HG03064 (cell line): ENCODE measurements at regions not wholly inside any gene's neighbourhood (a gene's known extent, or its start where the extent isn't known, plus 50 kb on each side); places are given as distances from the start of the nearest gene placed in this dataset.

ENCODE experiments used
- ATAC-seq: cut with Tn5 transposase; IDR thresholded peaks from one replicate; pipeline ENCODE4 v1.9.1; 2021; ENCODE audit warnings: low read depth; ENCODE audit not compliant: unreplicated experiment

DNA sequence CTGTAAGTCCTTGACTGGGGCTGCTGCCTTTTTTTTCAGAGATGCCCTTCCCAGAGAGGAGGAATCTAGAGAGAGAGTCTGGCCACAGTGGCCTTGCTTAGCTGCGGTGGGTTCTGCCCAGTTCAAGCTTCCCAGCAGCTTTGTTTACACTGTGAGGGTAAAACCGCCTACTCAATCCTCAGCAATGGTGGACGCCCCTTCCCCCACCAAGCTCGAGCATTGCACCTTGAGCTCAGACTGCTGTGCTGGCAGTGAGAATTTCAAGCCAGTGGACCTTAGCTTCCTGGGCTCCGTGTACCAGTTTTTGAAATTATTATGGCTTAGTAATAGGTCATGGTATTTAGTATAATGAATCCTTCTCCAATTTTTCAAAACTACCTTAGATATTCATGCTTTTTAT is 395.4 kb downstream of the NPIPA7 start:
- ATAC-seq, result no peak

DNA sequence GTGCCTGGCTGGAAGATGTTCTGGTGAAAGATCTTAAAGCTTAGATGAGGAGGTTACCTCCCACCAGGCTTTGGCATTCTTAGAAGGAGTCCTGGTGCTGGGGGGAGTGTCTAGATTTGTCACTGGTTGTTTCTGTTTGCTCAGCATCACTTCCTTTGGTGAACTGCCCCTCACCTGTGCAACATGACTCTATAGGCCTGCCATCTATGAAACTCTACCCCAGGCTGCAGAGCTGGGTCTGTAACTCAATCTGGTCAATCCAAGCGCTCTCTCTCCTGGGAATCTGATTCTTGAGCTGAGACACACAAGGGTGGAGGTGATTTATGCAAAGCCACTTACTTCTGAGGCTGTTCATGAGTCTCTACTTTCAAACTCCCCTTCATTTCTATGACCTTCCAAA is 399.4 kb downstream of the NPIPA7 start:
- ATAC-seq, result no peak

DNA sequence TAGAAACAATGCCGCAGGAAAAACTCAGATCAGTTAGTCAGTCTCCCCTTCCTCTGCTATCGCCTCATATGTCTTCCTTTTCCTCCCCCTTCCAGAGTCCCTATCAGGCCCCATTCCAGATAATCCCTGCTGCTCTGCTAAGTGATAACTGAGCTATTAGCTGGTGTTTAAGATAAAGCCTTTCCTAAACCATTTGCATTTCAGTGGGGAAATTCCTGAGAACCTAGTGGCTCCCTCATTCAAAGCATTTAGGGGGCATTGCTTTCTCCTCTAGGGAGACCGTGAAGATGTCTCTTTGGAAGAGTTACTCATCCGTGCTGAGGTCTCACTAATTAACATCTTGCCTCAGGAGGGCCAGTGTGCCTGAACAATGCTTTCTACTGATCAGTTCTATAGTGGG is 401.6 kb downstream of the NPIPA7 start:
- ATAC-seq, result no peak

- no peak for ATAC-seq
These were observed 403.2 kb downstream of the NPIPA7 start for GRCh38 chr16:16782153-16782552.

- ATAC-seq, result no peak
These were observed 409.1 kb downstream of the NPIPA7 start for GRCh38 chr16:16788004-16788403.

GRCh38 chr16:16790597-16790996 is 411.7 kb downstream of the NPIPA7 start:
- no peak for ATAC-seq

GRCh38 chr16:16791051-16791450 is 412.1 kb downstream of the NPIPA7 start:
- no peak for ATAC-seq

- ATAC-seq, result no peak
These were observed 418.3 kb downstream of the NPIPA7 start for GRCh38 chr16:16797239-16797638.

DNA sequence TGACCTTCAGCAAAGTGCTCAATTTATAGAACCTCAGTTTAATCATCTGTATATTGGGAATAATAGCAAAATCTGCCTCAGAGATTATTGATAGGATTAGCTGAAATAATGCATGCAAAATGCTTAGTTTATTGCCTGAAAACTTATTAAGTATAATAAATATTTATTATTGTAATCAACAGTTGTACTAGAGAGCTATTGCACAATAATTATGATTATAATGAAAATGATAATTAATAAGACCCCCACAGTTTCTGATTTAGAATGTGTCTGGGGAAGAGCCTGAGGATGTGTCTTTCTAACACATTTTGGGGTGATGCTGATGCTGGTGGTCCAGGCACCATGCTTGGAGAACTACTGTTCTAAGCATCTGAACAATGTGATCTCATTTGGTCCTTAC is 419.6 kb downstream of the NPIPA7 start:
- ATAC-seq, result no peak

DNA sequence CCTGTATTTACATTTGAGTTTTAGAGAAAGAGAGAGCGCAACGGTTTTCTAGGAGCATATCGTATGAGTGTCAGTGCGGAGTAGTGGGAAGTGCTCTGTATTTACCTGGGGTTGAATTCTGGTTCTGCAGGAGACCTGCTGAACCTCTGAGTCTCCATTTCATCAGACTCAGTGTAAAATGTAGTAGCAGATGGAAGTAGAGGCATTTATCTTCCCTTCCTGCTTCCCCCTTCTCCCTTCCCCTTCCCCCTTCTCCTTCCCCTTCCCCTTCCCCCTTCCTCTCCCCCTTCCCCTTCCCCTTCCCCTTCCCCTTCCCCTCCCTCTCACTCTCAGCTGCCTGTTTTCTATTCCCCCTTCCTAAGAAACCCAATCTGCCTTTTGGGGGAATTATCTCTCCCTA is 426.9 kb downstream of the NPIPA7 start:
- no peak for ATAC-seq

GRCh38 chr16:16815641-16816040 is 436.7 kb downstream of the NPIPA7 start:
- ATAC-seq, result no peak

DNA sequence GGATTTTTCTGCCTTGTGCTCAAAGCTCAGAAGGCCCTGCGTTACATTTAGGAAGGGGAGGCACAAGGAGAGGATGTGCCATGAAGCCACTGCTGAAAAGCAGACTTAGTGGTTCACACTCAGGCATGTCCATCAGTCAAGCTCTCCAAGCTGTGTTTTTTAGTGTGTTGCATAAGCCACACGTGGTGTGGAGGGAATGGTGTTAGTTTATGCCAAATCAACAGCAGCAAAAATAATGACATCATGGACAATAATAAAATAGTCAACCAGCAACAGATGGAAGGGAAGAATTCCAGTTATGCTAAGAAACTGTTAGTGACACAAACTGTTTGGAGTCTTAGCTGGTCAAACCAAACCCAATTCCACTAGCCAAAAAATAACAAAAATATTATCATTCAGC is 438.3 kb downstream of the NPIPA7 start:
- no peak for ATAC-seq

- no peak for ATAC-seq
These were observed 442.3 kb downstream of the NPIPA7 start for GRCh38 chr16:16821261-16821660.

DNA sequence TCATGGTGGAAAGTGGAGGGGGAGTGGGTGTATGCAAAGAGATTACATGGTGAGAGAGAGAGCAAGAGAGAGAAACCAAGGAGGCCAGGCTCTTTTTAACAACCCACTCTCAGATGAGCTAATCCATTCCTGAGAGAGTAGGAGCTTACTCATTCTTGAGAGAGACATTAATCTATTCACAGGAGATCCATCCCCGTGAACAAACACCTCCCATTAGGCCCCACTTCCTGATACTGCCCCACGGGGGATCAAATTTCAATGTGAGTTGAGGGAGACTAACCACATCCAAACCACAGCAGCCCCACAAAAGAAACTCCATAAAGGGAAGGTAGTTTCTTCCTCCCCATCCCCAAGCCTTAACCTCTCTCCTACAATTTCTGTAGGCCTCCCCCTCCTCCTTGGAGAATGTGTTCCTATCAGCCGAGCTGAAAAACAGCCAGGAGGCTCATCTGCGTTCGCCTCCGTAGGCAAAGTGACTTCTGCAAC is 450.0 kb downstream of the NPIPA7 start:
- ATAC-seq, result no peak

DNA sequence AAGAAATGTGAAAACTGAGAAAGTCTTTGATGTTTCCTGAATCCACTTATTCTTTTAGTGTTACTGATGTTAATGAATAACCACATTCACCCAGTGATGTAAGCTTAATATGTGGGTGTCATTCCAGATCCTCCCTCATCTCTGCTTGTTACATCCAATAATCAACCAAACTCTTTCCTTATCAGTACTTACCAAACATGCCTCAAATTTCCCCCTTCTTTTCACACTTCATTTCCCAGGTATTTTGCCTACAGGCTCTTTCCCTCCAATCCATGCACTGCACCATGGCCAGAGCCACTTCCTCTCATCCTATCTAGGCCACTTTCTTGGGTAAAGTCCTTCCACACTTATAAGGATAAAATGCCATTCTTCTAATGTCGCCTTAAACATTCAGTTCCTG is 451.5 kb downstream of the NPIPA7 start:
- no peak for ATAC-seq

- no peak for ATAC-seq
These were observed 452.0 kb downstream of the NPIPA7 start for GRCh38 chr16:16830973-16831372.

GRCh38 chr16:16833165-16833564 is 454.2 kb downstream of the NPIPA7 start:
- no peak for ATAC-seq

- ATAC-seq, result no peak
These were observed 471.3 kb downstream of the NPIPA7 start for GRCh38 chr16:16850274-16850673.

GRCh38 chr16:16857012-16857411 is 478.1 kb downstream of the NPIPA7 start:
- no peak for ATAC-seq

GRCh38 chr16:16857603-16858283 is 478.8 kb downstream of the NPIPA7 start:
- no peak for ATAC-seq

- ATAC-seq, result no peak
These were observed 482.6 kb downstream of the NPIPA7 start for GRCh38 chr16:16861546-16861945.

- no peak for ATAC-seq
These were observed 484.7 kb downstream of the NPIPA7 start for GRCh38 chr16:16863672-16864071.

- no peak for ATAC-seq
These were observed 485.6 kb downstream of the NPIPA7 start for GRCh38 chr16:16864536-16864935.
